ENCODE measurements at regions not wholly inside any gene's neighbourhood (a gene's known extent, or its start where the extent isn't known, plus 50 kb on each side); places are given as distances from the start of the nearest gene placed in this dataset.

DNA sequence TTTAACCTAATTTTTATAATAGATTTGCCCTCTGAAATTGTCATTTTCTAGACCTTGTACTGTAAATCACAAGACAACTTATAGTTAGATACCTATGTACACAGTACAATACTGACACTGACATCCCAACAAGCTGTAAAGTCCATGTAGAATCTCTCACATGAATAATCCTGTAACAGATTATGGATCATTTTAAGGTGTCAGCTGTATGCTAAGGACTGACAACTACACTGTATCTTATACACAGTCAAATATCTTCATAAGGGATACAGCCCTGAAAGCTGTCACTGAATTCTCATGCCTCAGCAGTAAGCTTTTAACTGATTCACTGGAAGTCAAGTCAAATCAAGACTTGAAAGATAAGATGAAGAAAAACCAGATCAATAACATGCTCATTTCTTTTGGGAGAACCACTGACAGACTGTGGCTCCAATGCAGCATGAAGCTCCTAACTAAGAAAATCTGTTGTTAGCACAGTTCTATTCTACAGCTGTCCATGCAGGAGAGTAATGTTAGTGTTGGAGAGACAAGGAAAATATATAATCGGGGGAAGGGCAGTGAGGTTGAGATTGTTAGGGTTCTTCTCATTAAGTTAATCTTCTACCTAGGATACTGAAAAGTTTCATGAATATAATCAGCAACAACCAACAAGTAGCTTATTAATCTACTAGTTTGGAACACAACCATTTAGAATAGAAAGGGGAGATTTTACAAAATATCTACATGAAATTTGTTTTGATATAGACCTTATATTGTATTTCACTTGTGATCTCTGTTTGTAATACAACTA, 612.0 kb downstream of the PCDH18 start (continued):
- TF ChIP-seq ZSCAN30 (tag by site-specific recombination; IDR thresholded peaks at IDR 0.05) (no peak), WT1 (tag by site-specific recombination; IDR thresholded peaks at IDR 0.05) (no peak), ZNF335 (tag by site-specific recombination; conservative IDR thresholded peaks at IDR 0.05) (no peak), REPIN1 (tag by site-specific recombination; IDR thresholded peaks at IDR 0.05; ENCODE audit: low read depth) (no peak), ZNF555 (tag by site-specific recombination; conservative IDR thresholded peaks at IDR 0.05) (no peak), ZBTB7A (tag by site-specific recombination; IDR thresholded peaks at IDR 0.05; ENCODE audit: low read depth) (no peak)
- TF ChIP-seq, protein P1, sequence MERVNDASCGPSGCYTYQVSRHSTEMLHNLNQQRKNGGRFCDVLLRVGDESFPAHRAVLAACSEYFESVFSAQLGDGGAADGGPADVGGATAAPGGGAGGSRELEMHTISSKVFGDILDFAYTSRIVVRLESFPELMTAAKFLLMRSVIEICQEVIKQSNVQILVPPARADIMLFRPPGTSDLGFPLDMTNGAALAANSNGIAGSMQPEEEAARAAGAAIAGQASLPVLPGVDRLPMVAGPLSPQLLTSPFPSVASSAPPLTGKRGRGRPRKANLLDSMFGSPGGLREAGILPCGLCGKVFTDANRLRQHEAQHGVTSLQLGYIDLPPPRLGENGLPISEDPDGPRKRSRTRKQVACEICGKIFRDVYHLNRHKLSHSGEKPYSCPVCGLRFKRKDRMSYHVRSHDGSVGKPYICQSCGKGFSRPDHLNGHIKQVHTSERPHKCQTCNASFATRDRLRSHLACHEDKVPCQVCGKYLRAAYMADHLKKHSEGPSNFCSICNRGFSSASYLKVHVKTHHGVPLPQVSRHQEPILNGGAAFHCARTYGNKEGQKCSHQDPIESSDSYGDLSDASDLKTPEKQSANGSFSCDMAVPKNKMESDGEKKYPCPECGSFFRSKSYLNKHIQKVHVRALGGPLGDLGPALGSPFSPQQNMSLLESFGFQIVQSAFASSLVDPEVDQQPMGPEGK (tag by site-specific recombination; IDR thresholded peaks at IDR 0.05) = no peak
- TF ChIP-seq, protein P2, sequence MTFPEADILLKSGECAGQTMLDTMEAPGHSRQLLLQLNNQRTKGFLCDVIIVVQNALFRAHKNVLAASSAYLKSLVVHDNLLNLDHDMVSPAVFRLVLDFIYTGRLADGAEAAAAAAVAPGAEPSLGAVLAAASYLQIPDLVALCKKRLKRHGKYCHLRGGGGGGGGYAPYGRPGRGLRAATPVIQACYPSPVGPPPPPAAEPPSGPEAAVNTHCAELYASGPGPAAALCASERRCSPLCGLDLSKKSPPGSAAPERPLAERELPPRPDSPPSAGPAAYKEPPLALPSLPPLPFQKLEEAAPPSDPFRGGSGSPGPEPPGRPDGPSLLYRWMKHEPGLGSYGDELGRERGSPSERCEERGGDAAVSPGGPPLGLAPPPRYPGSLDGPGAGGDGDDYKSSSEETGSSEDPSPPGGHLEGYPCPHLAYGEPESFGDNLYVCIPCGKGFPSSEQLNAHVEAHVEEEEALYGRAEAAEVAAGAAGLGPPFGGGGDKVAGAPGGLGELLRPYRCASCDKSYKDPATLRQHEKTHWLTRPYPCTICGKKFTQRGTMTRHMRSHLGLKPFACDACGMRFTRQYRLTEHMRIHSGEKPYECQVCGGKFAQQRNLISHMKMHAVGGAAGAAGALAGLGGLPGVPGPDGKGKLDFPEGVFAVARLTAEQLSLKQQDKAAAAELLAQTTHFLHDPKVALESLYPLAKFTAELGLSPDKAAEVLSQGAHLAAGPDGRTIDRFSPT (tag by site-specific recombination; IDR thresholded peaks at IDR 0.05) = no peak

DNA sequence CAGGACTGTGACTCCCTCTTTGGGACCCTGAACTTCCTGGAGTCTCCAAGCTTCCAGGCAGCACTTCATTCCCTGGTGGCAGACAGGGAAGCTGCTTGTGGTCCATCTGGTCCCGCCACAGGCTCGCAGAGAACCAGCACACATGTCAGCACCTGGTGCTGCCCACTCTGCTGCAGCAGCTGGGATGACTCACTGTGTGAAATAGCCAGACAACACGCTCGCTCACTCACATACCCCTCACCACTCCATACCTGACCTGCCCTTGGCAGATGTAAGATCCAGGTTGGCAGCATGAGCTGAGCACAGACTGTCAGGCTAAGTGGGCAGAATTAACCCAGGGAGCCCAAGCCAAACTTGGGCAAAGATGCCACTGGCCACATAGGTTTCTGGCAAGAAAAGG, 613.5 kb downstream of the PCDH18 start:
- H3K9me3 ChIP-seq (ENCODE audit: control insufficient read depth, insufficient read depth, low read depth, low read length) = no peaks in the 10 kb centered on the region
- POLR2A ChIA-PET = no interaction called here
- H3K36me3 ChIP-seq (ENCODE audit: control insufficient read depth in 2 of 2, insufficient read depth in 1 of 2, low read length in 2 of 2) = no peaks in the 10 kb centered on the region
- H3K4me3 ChIP-seq (ENCODE audit: low read depth, low read length) = no peak overlapping the region
- CTCF ChIA-PET = no interaction called here
- no peak overlapping the region for H3K27ac ChIP-seq (ENCODE audit: extremely low read depth, low read depth, low read length)
- no peak for TF ChIP-seq ZNF133 (tag by site-specific recombination; IDR thresholded peaks at IDR 0.05)
- no peaks in the 10 kb centered on the region for H3K4me1 ChIP-seq (ENCODE audit: control insufficient read depth, insufficient read depth, low read length)

DNA sequence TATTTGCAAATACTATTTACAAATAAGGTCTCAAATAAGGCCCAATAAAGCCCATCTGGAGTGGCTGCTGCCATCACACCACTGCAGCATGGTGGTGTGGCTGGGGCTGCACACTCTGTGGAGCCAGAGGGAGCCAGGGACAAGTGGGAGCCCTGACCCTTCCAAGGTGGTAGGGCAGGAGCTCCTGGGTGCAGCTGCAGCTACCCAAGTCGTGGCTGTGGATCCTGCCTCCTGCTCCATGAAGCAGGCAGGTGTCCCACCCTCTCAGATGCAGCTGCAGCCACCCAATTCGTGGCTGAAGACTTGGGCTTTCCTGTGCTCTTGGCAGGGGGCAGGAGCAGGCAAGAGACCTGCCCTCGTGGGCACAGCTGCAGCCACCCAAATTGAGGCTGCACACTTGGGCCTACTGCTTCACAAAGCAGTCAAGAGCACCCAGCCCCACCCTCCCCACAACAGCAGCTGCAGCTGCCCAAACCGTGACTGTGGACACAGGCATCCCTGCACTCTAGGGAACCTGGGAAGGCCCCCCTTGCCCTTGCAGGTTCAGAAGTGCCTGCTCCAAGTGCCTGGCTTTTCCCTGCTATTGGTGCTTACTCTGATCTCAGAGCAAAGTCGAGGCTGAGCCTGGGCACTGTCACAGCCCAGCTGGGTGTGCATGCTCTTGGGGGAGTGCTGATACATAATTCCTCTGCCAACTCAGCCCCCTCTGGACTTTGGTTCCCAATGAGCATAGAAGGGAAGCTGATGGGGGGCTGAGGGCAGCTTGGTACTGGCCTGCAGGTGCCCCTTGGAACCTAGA, 614.8 kb downstream of the PCDH18 start:
- Histone ChIP-seq H3K4me3 (ENCODE audit: low read depth, low read length) (no peak overlapping the region), H3K9me3 (ENCODE audit: control insufficient read depth, insufficient read depth, low read depth, low read length) (no peaks in the 10 kb centered on the region), H3K27ac (ENCODE audit: extremely low read depth, low read depth, low read length) (no peak overlapping the region), H3K36me3 (ENCODE audit: control insufficient read depth in 2 of 2, insufficient read depth in 1 of 2, low read length in 2 of 2) (no peaks in the 10 kb centered on the region), H3K4me1 (ENCODE audit: control insufficient read depth, insufficient read depth, low read length) (no peaks in the 10 kb centered on the region)
- POLR2A ChIA-PET = no interaction called here
- CTCF ChIA-PET = no interaction called here
- no peak for TF ChIP-seq ZNF624 (tag by site-specific recombination; IDR thresholded peaks at IDR 0.05)
- TF ChIP-seq ZNF140 (tag by site-specific recombination; IDR thresholded peaks at IDR 0.05) = no peak
- TF ChIP-seq ZNF239 (tag by site-specific recombination; IDR thresholded peaks at IDR 0.05) = no peak
- TF ChIP-seq ZNF350 (tag by site-specific recombination; IDR thresholded peaks at IDR 0.05) = no peak
- no peak for TF ChIP-seq ZNF169 (tag by site-specific recombination; IDR thresholded peaks at IDR 0.05)
- TF ChIP-seq EGR2 (tag by site-specific recombination; IDR thresholded peaks at IDR 0.05; ENCODE audit: low read depth) = no peak
- TF ChIP-seq ZBTB1 (tag by site-specific recombination; IDR thresholded peaks at IDR 0.05) = no peak
- TF ChIP-seq, protein P3, sequence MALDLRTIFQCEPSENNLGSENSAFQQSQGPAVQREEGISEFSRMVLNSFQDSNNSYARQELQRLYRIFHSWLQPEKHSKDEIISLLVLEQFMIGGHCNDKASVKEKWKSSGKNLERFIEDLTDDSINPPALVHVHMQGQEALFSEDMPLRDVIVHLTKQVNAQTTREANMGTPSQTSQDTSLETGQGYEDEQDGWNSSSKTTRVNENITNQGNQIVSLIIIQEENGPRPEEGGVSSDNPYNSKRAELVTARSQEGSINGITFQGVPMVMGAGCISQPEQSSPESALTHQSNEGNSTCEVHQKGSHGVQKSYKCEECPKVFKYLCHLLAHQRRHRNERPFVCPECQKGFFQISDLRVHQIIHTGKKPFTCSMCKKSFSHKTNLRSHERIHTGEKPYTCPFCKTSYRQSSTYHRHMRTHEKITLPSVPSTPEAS (tag by site-specific recombination; IDR thresholded peaks at IDR 0.05) = no peak
- TF ChIP-seq ZNF623 (tag by site-specific recombination; IDR thresholded peaks at IDR 0.05) = no peak
- TF ChIP-seq ZNF548 (tag by site-specific recombination; IDR thresholded peaks at IDR 0.05) = no peak
- TF ChIP-seq, protein P4, sequence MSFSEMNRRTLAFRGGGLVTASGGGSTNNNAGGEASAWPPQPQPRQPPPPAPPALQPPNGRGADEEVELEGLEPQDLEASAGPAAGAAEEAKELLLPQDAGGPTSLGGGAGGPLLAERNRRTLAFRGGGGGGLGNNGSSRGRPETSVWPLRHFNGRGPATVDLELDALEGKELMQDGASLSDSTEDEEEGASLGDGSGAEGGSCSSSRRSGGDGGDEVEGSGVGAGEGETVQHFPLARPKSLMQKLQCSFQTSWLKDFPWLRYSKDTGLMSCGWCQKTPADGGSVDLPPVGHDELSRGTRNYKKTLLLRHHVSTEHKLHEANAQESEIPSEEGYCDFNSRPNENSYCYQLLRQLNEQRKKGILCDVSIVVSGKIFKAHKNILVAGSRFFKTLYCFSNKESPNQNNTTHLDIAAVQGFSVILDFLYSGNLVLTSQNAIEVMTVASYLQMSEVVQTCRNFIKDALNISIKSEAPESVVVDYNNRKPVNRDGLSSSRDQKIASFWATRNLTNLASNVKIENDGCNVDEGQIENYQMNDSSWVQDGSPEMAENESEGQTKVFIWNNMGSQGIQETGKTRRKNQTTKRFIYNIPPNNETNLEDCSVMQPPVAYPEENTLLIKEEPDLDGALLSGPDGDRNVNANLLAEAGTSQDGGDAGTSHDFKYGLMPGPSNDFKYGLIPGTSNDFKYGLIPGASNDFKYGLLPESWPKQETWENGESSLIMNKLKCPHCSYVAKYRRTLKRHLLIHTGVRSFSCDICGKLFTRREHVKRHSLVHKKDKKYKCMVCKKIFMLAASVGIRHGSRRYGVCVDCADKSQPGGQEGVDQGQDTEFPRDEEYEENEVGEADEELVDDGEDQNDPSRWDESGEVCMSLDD (tag by site-specific recombination; IDR thresholded peaks at IDR 0.05) = no peak
